GM12873 (cell line): ENCODE measurements at regions not wholly inside any gene's neighbourhood (a gene's known extent, or its start where the extent isn't known, plus 50 kb on each side); places are given as distances from the start of the nearest gene placed in this dataset.

Source experiments
- TF ChIP-seq, protein P1 (sequence below): IDR thresholded peaks from 2 replicates; pipeline ENCODE4 v1.5.1; 2012; ENCODE audit warnings: low read depth, mild to moderate bottlenecking, moderate library complexity, low read length, control low read depth; ENCODE audit not compliant: insufficient read depth; ENCODE audit errors: missing control alignments

DNA sequence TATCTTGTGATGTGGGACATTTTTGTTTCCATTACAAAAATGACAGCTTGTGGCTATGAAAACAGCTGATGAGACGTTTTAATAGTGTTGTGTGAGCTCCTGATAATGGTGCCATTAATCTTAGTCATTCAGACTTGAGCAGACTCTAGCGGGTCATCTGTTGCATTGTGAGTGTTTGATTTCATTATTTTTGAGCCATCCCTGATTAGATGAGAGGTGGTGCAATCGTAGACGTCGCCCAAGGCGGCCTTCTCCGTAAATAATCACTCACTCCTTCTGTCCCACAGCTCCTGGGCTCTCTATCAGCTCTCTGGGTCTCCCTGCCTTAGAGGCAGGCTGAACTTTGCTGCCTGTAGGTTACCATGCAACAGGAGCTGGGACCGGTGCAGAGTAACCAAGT is 528.0 kb upstream of the SGCG start:
- TF ChIP-seq, protein P1, sequence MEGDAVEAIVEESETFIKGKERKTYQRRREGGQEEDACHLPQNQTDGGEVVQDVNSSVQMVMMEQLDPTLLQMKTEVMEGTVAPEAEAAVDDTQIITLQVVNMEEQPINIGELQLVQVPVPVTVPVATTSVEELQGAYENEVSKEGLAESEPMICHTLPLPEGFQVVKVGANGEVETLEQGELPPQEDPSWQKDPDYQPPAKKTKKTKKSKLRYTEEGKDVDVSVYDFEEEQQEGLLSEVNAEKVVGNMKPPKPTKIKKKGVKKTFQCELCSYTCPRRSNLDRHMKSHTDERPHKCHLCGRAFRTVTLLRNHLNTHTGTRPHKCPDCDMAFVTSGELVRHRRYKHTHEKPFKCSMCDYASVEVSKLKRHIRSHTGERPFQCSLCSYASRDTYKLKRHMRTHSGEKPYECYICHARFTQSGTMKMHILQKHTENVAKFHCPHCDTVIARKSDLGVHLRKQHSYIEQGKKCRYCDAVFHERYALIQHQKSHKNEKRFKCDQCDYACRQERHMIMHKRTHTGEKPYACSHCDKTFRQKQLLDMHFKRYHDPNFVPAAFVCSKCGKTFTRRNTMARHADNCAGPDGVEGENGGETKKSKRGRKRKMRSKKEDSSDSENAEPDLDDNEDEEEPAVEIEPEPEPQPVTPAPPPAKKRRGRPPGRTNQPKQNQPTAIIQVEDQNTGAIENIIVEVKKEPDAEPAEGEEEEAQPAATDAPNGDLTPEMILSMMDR: no peak

DNA sequence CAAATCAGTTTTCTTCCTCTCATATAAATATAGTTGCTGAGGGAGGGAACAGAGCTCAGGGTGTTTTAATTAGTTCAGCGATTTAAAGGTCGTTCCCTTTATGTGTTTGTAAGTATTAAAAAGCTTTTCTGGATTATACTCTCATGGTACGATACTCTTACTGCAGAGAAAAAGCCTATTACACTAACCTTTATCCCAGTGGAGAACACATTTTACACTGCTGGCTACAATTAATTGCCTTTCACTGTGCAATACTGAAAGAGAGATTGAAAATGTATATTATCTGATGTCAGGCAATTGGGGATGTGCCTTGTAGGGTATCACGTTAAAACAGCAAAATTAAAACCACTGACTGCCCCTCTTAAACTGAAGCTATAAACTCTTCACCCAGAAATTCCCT is 526.9 kb upstream of the SGCG start:
- TF ChIP-seq, protein P1: no peak

DNA sequence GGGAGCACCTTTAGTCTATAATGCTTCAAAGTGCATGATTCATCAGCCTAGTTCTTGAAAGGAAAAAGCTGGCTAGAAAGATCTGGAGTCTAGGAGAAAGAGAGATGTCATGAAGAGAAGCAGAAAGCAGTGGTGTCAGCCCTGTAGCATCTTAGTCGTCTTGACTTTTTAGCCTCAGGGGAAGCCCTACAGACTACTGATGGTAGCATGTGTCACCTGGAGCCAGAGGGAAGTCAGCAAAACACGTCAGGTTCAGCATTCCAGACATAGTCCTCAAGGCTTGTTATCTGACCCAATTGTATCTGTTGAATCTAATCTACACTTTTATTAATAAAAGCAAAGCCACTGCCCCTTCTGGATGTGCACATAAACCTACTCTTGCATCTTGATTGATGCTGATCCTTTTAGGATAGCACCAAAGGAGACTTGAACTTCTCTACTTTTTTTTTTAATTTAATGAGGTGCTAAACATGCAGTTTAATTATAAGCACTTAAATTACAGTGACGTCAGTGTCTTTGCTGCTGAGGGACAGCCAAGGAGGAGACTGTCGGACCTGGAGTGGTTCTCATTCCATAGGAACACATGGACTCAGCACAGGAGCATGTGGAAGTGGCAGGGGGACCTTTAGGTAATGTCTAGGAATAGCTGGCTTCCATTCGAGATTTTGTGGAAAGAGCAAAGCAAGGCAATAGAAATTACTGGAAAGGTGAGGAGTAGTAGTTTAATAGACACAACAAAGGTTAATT is 525.5 kb upstream of the SGCG start:
- TF ChIP-seq, protein P1: no peak

DNA sequence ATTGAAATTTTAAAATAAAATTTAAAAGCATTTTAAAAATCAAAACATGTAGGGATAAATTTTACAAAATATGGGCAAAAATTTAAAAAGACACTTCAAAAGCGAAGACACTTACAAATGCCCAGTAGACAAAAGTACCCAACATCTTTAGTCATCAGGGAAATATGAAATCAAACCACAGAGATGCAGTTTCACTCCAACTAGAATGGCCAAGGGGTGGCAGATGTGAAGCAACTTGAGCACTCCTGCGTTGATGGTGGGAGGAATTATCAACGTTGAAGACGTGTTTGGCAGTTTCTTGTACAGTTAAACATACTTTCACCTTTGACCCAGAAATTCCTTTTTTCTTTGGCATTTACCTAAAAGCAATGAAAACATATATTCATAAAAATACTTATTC is 518.0 kb upstream of the SGCG start:
- TF ChIP-seq, protein P1: no peak

DNA sequence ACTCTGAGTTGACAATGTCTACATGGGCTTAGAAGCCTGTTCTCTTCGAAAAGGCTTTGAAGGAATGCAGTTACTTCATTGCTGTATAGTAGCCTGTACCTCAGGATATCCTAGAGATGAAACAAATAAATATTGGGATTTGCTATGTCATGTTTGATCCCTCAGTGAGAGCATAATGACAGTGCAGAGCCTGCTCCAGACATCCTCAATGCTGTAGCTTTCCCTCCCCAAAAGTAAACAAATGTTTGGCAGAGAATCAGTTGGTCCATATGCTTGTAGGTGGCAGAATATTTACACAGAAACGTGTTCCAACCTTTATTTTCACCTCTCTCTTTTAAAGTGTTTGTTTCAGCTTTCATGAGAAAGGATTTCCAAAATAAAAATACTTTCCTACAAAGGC is 515.3 kb upstream of the SGCG start:
- TF ChIP-seq, protein P1: no peak

DNA sequence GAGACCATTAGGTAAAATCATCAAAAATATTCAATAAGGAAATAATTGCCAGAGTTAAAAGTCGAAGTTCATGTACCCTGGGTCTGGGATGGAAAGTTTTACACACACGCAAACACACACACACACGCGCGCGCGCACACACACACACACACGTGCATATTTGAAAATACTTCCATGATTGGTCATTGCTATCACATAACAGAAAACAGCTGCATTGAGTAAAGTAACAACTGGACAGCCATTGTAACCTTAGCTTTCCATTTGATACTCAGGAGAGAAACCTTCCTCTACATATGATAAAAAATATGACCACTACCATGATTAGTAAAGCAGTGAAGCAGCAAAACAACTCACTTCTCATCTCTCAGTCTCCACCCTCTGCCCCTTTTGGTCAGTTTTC is 490.0 kb upstream of the SGCG start:
- TF ChIP-seq, protein P1: no peak

DNA sequence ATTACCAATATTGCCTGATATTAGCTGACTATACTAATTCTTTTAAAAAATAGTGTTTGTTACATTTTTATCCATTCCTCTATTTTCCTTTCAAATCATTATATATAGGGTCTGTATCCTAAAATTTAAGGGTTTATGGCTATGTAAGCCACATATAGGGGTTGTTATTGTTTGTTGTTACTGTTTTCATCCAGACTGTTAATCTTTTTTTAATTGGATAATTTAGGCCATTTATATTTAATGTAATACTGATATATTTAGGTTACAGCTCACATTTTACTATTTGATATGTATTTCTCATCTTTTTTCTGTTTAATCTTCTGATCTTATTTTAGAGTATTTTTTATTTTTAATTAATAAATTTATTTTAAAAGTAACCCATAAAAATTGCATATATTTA is 487.1 kb upstream of the SGCG start:
- TF ChIP-seq, protein P1: no peak
